ENCODE measurements at regions not wholly inside any gene's neighbourhood (a gene's known extent, or its start where the extent isn't known, plus 50 kb on each side); places are given as distances from the start of the nearest gene placed in this dataset.

- no peak for TF ChIP-seq CTCF (tag by site-specific recombination; IDR thresholded peaks at IDR 0.05)
- no peak for TF ChIP-seq ZNF133 (tag by site-specific recombination; IDR thresholded peaks at IDR 0.05)
- no peak for TF ChIP-seq KLF7 (tag by site-specific recombination; IDR thresholded peaks at IDR 0.05; ENCODE audit: borderline replicate concordance)
- no peak for TF ChIP-seq BCL11B (tag by site-specific recombination; IDR thresholded peaks at IDR 0.05; ENCODE audit: low read depth)
Observed at GRCh38 chr9:107896544-107896943, 407.0 kb upstream of the KLF4 start.
